ENCODE measurements at regions not wholly inside any gene's neighbourhood (a gene's known extent, or its start where the extent isn't known, plus 50 kb on each side); places are given as distances from the start of the nearest gene placed in this dataset.

GRCh38 chr15:93646193-93646592 lies 557.2 kb upstream of the RGMA start:
- no peak overlapping the region for H3K4me2 ChIP-seq (ENCODE audit: low read length)
- no peaks in the 10 kb centered on the region for H3K4me1 ChIP-seq (ENCODE audit: insufficient read depth, low read length)
- no peaks in the 10 kb centered on the region for H3K9me3 ChIP-seq (ENCODE audit: insufficient read depth, low read depth, low read length)
- no peak overlapping the region for H3K9ac ChIP-seq (ENCODE audit: low read length)
- H3K79me2 ChIP-seq (ENCODE audit: insufficient read depth, low read length), result no peaks in the 10 kb centered on the region
- no peak overlapping the region for H3K27ac Mint-ChIP-seq (ENCODE audit: unreplicated experiment)
- H2AFZ ChIP-seq (ENCODE audit: low read depth, low read length), result no peak overlapping the region
- H3K4me3 Mint-ChIP-seq (ENCODE audit: unreplicated experiment), result no peak overlapping the region
- H3K4me1 Mint-ChIP-seq (ENCODE audit: low read depth, unreplicated experiment), result no peaks in the 10 kb centered on the region
- no peaks in the 10 kb centered on the region for H4K20me1 ChIP-seq (ENCODE audit: insufficient read depth, low read length)
- H3K4me3 ChIP-seq (ENCODE audit: insufficient read depth, low read depth, low read length), result no peak overlapping the region
- H3K36me3 ChIP-seq (ENCODE audit: insufficient read depth, low read length), result no peaks in the 10 kb centered on the region
- H3K36me3 Mint-ChIP-seq (ENCODE audit: low read depth, unreplicated experiment), result no peaks in the 10 kb centered on the region
- no peaks in the 10 kb centered on the region for H3K9me3 Mint-ChIP-seq (ENCODE audit: unreplicated experiment)
- H3K27me3 ChIP-seq (ENCODE audit: insufficient read depth, low read length), result no peaks in the 10 kb centered on the region
- DNase-seq (ENCODE audit: low read depth) (no peak), FAIRE-seq (no peak)
- H3K27me3 Mint-ChIP-seq (ENCODE audit: low read depth, unreplicated experiment), result no peaks in the 10 kb centered on the region
- TF ChIP-seq CTCF (IDR thresholded peaks at IDR 0.05; ENCODE audit: insufficient read depth, low read depth, low read length) (no peak), EZH2 (IDR thresholded peaks at IDR 0.05; ENCODE audit: insufficient read depth, low read length) (no peak)
- H3K27ac ChIP-seq (ENCODE audit: low read depth, low read length), result no peak overlapping the region

GRCh38 chr15:93645594-93645993 lies 556.6 kb upstream of the RGMA start:
- TF ChIP-seq CTCF (IDR thresholded peaks at IDR 0.05; ENCODE audit: insufficient read depth, low read depth, low read length) (no peak), EZH2 (IDR thresholded peaks at IDR 0.05; ENCODE audit: insufficient read depth, low read length) (no peak)
- Histone ChIP-seq H3K9me3 (ENCODE audit: insufficient read depth, low read depth, low read length) (no peaks in the 10 kb centered on the region), H3K4me1 (ENCODE audit: insufficient read depth, low read length) (no peaks in the 10 kb centered on the region), H3K9ac (ENCODE audit: low read length) (no peak overlapping the region), H4K20me1 (ENCODE audit: insufficient read depth, low read length) (no peaks in the 10 kb centered on the region), H3K36me3 (ENCODE audit: insufficient read depth, low read length) (no peaks in the 10 kb centered on the region), H3K27me3 (ENCODE audit: insufficient read depth, low read length) (no peaks in the 10 kb centered on the region), H3K4me3 (ENCODE audit: insufficient read depth, low read depth, low read length) (no peak overlapping the region), H3K4me2 (ENCODE audit: low read length) (no peak overlapping the region), H3K27ac (ENCODE audit: low read depth, low read length) (no peak overlapping the region), H3K79me2 (ENCODE audit: insufficient read depth, low read length) (no peaks in the 10 kb centered on the region), H2AFZ (ENCODE audit: low read depth, low read length) (no peak overlapping the region)
- no peaks in the 10 kb centered on the region for H3K27me3 Mint-ChIP-seq (ENCODE audit: low read depth, unreplicated experiment)
- FAIRE-seq (no peak), DNase-seq (ENCODE audit: low read depth) (no peak)
- no peak overlapping the region for H3K27ac Mint-ChIP-seq (ENCODE audit: unreplicated experiment)
- H3K36me3 Mint-ChIP-seq (ENCODE audit: low read depth, unreplicated experiment), result no peaks in the 10 kb centered on the region
- H3K4me1 Mint-ChIP-seq (ENCODE audit: low read depth, unreplicated experiment), result no peaks in the 10 kb centered on the region
- H3K4me3 Mint-ChIP-seq (ENCODE audit: unreplicated experiment), result no peak overlapping the region
- H3K9me3 Mint-ChIP-seq (ENCODE audit: unreplicated experiment), result no peaks in the 10 kb centered on the region

- no peak overlapping the region for H3K4me3 ChIP-seq (ENCODE audit: insufficient read depth, low read depth, low read length)
- no peak overlapping the region for H3K27ac ChIP-seq (ENCODE audit: low read depth, low read length)
- H3K36me3 ChIP-seq (ENCODE audit: insufficient read depth, low read length), result no peaks in the 10 kb centered on the region
- Mint-ChIP-seq H3K36me3 (ENCODE audit: low read depth, unreplicated experiment) (no peaks in the 10 kb centered on the region), H3K27me3 (ENCODE audit: low read depth, unreplicated experiment) (no peaks in the 10 kb centered on the region), H3K4me3 (ENCODE audit: unreplicated experiment) (no peak overlapping the region), H3K4me1 (ENCODE audit: low read depth, unreplicated experiment) (no peaks in the 10 kb centered on the region), H3K27ac (ENCODE audit: unreplicated experiment) (no peak overlapping the region), H3K9me3 (ENCODE audit: unreplicated experiment) (no peaks in the 10 kb centered on the region)
- DNase-seq (ENCODE audit: low read depth), result no peak
- H3K4me2 ChIP-seq (ENCODE audit: low read length), result no peak overlapping the region
- no peaks in the 10 kb centered on the region for H3K9me3 ChIP-seq (ENCODE audit: insufficient read depth, low read depth, low read length)
- no peaks in the 10 kb centered on the region for H3K27me3 ChIP-seq (ENCODE audit: insufficient read depth, low read length)
- TF ChIP-seq CTCF (IDR thresholded peaks at IDR 0.05; ENCODE audit: insufficient read depth, low read depth, low read length) (no peak), EZH2 (IDR thresholded peaks at IDR 0.05; ENCODE audit: insufficient read depth, low read length) (no peak)
- no peaks in the 10 kb centered on the region for H3K4me1 ChIP-seq (ENCODE audit: insufficient read depth, low read length)
- H4K20me1 ChIP-seq (ENCODE audit: insufficient read depth, low read length), result no peaks in the 10 kb centered on the region
- no peaks in the 10 kb centered on the region for H3K79me2 ChIP-seq (ENCODE audit: insufficient read depth, low read length)
- H2AFZ ChIP-seq (ENCODE audit: low read depth, low read length), result no peak overlapping the region
- FAIRE-seq, result no peak
- no peak overlapping the region for H3K9ac ChIP-seq (ENCODE audit: low read length)
Measured at GRCh38 chr15:93644595-93644994, 555.6 kb upstream of the RGMA start.
